K562 (cell line): ENCODE measurements at regions not wholly inside any gene's neighbourhood (a gene's known extent, or its start where the extent isn't known, plus 50 kb on each side); places are given as distances from the start of the nearest gene placed in this dataset.

Source experiments
- ASH1L ChIP-seq: fragments of 450-650 bp; IDR thresholded peaks from 2 replicates; pipeline ENCODE4 v1.6.1; 2018; ENCODE audit warnings: borderline replicate concordance, mild to moderate bottlenecking, low read depth; ENCODE audit not compliant: partially characterized antibody
- CBX3 ChIP-seq, 2 experiments: IDR thresholded peaks; 1 replicate in 1 of 2; 2 replicates in 1 of 2; pipeline ENCODE4 v1.6.1; 2012; ENCODE audit warnings: inconsistent platforms in 2 of 2, low read length in 2 of 2, borderline replicate concordance in 1 of 2, control low read depth in 1 of 2
- CHAMP1 ChIP-seq: fragments of 450-650 bp; IDR thresholded peaks from 2 replicates; pipeline ENCODE4 v1.6.1; 2016; ENCODE audit warnings: mild to moderate bottlenecking
- DMBX1 ChIP-seq: fragments of 250-450 bp; sonication (Bioruptor Pico); IDR thresholded peaks from 2 replicates; pipeline ENCODE4 v1.8.0; 2022; ENCODE audit warnings: inconsistent platforms, mild to moderate bottlenecking, moderate library complexity, borderline replicate concordance
- HLTF ChIP-seq: fragments of 450-650 bp; IDR thresholded peaks from 2 replicates; pipeline ENCODE4 v1.6.1; 2016
- NCOA2 ChIP-seq, 2 experiments: fragments of 450-650 bp; IDR thresholded peaks; 2 replicates each; pipeline ENCODE4 v1.6.1; 2018; ENCODE audit warnings: mild to moderate bottlenecking in 2 of 2, moderate library complexity in 1 of 2; ENCODE audit not compliant: partially characterized antibody in 2 of 2
- POLR2AphosphoS2 ChIP-seq: IDR thresholded peaks from 2 replicates; pipeline ENCODE4 v1.6.1; 2012; ENCODE audit warnings: low read length, improper control_type of control experiment
- RFX5 ChIP-seq: IDR thresholded peaks from 2 replicates; pipeline ENCODE4 v1.6.1; 2011; ENCODE audit warnings: low read depth, mild to moderate bottlenecking, improper control_type of control experiment, low read length
- SMC3 ChIP-seq: conservative IDR thresholded peaks from 2 replicates; pipeline ENCODE4 v1.6.1; 2011; ENCODE audit warnings: low read depth, low read length, improper control_type of control experiment; ENCODE audit not compliant: insufficient read depth
- TAF15 ChIP-seq: fragments of 200-400 bp; formaldehyde crosslinking; IDR thresholded peaks from 2 replicates; pipeline ENCODE4 v1.6.1; 2017; ENCODE audit warnings: mild to moderate bottlenecking, low read depth, low read length, moderate library complexity
- ZNF253 ChIP-seq: fragments of 250-450 bp; sonication (Bioruptor Pico); conservative IDR thresholded peaks from 2 replicates; pipeline ENCODE4 v1.6.1; 2021; ENCODE audit warnings: mild to moderate bottlenecking
- ZNF518B ChIP-seq: fragments of 250-450 bp; sonication (Bioruptor Pico); IDR thresholded peaks from 2 replicates; pipeline ENCODE4 v1.5.0; 2021; ENCODE audit warnings: mild to moderate bottlenecking, moderate library complexity
- ZNF639 ChIP-seq, 2 experiments: fragments of 200-800 bp in 1 of 2; sonication (Bioruptor generic) in 1 of 2; sonication (generic) in 1 of 2; formaldehyde crosslinking in 1 of 2; IDR thresholded peaks in 1 of 2; conservative IDR thresholded peaks in 1 of 2; 2 replicates each; pipeline versions ENCODE4 v1.5.0 to v1.6.1; 2016 to 2020; ENCODE audit warnings: missing compliant biosample characterization in 1 of 2, missing genetic modification characterization in 1 of 2, missing genetic modification reagents in 1 of 2
- ZNF75A ChIP-seq: fragments of 450-650 bp; formaldehyde crosslinking; IDR thresholded peaks from 2 replicates; pipeline ENCODE4 v1.4.0; 2020; ENCODE audit warnings: mild to moderate bottlenecking
- ZNF764 ChIP-seq: fragments of 250-450 bp; sonication (Bioruptor Pico); IDR thresholded peaks from 2 replicates; pipeline ENCODE4 v1.4.0; 2020; ENCODE audit warnings: low read depth, mild to moderate bottlenecking, moderate library complexity
- TF ChIP-seq, protein P1 (sequence below): fragments of 450-650 bp; IDR thresholded peaks from 2 replicates; pipeline ENCODE4 v1.6.1; 2018; ENCODE audit warnings: mild to moderate bottlenecking, low read depth; ENCODE audit not compliant: partially characterized antibody
- TF ChIP-seq, protein P2 (sequence below): sonication (generic); formaldehyde crosslinking; IDR thresholded peaks from 2 replicates; pipeline ENCODE4 v1.9.0; 2022; ENCODE audit warnings: mild to moderate bottlenecking, missing genetic modification reagents

GRCh38 chr2:9065901-9066300, 62.4 kb upstream of the MBOAT2 start (continued):
- TF ChIP-seq ZNF639 (CRISPR knock-in tag; conservative IDR thresholded peaks at IDR 0.05 in 1 of 2, IDR thresholded peaks at IDR 0.05 in 1 of 2) (no peak), CHAMP1 (peak; percentile 65; the same call in 1 of the 2 replicates), SMC3 (no peak), ZNF253 (no peak), ASH1L (no peak), ZNF764 (CRISPR knock-in tag) (no peak), NCOA2 (IDR thresholded peaks at IDR 0.05; ENCODE audit: partially characterized antibody in 2 of 2) (no peak), POLR2AphosphoS2 (no peak), ZNF75A (CRISPR knock-in tag) (no peak), HLTF (0 out of 2 replicates have a peak, but pooled peaks have one; percentile 51), ZNF518B (CRISPR knock-in tag) (no peak), RFX5 (no peak), DMBX1 (CRISPR knock-in tag) (no peak), CBX3 (IDR thresholded peaks at IDR 0.05; ENCODE audit: borderline replicate concordance in 1 of 2, low read length in 2 of 2) (peak in 1 of 2 experiments; percentile 94; a peak in 2 of 3 replicates), TAF15 (no peak)
- TF ChIP-seq, protein P1, sequence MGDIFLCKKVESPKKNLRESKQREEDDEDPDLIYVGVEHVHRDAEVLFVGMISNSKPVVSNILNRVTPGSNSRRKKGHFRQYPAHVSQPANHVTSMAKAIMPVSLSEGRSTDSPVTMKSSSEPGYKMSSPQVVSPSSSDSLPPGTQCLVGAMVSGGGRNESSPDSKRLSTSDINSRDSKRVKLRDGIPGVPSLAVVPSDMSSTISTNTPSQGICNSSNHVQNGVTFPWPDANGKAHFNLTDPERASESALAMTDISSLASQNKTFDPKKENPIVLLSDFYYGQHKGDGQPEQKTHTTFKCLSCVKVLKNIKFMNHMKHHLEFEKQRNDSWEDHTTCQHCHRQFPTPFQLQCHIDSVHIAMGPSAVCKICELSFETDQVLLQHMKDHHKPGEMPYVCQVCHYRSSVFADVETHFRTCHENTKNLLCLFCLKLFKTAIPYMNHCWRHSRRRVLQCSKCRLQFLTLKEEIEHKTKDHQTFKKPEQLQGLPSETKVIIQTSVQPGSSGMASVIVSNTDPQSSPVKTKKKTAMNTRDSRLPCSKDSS = peak; percentile 73
- TF ChIP-seq, protein P2, sequence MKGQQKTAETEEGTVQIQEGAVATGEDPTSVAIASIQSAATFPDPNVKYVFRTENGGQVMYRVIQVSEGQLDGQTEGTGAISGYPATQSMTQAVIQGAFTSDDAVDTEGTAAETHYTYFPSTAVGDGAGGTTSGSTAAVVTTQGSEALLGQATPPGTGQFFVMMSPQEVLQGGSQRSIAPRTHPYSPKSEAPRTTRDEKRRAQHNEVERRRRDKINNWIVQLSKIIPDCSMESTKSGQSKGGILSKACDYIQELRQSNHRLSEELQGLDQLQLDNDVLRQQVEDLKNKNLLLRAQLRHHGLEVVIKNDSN = no peak
